ENCODE measurements at regions not wholly inside any gene's neighbourhood (a gene's known extent, or its start where the extent isn't known, plus 50 kb on each side); places are given as distances from the start of the nearest gene placed in this dataset.

- DNase-seq: no peak
These were observed 281.7 kb downstream of the HRH4 start for GRCh38 chr18:24741965-24742724.

GRCh38 chr18:24754583-24755253, 294.3 kb downstream of the HRH4 start:
- no peak for DNase-seq

GRCh38 chr18:24756385-24756784, 295.9 kb downstream of the HRH4 start:
- DNase-seq: no peak

- DNase-seq: no peak
These were observed 296.7 kb downstream of the HRH4 start for GRCh38 chr18:24757134-24757533.

GRCh38 chr18:24761765-24762164, 301.3 kb downstream of the HRH4 start:
- DNase-seq: no peak

- DNase-seq: no peak
These were observed 302.1 kb downstream of the HRH4 start for GRCh38 chr18:24762511-24762910.

GRCh38 chr18:24763765-24764513, 303.5 kb downstream of the HRH4 start:
- DNase-seq: no peak

GRCh38 chr18:24764766-24765165, 304.3 kb downstream of the HRH4 start:
- no peak for DNase-seq

- no peak for DNase-seq
These were observed 305.9 kb downstream of the HRH4 start for GRCh38 chr18:24766376-24766775.

GRCh38 chr18:24770311-24771024, 310.0 kb downstream of the HRH4 start:
- no peak for DNase-seq

GRCh38 chr18:24771300-24771699, 310.9 kb downstream of the HRH4 start:
- DNase-seq: no peak

- no peak for DNase-seq
These were observed 312.7 kb downstream of the HRH4 start for GRCh38 chr18:24773101-24773500.

- DNase-seq: no peak
These were observed 315.6 kb downstream of the HRH4 start for GRCh38 chr18:24776019-24776418.

- no peak for DNase-seq
These were observed 318.5 kb downstream of the HRH4 start for GRCh38 chr18:24778810-24779418.

GRCh38 chr18:24782566-24782965, 322.1 kb downstream of the HRH4 start:
- no peak for DNase-seq

- no peak for DNase-seq
These were observed 324.6 kb downstream of the HRH4 start for GRCh38 chr18:24785019-24785418.

- no peak for DNase-seq
These were observed 325.6 kb downstream of the HRH4 start for GRCh38 chr18:24786027-24786426.

- DNase-seq: no peak
These were observed 329.9 kb downstream of the HRH4 start for GRCh38 chr18:24790347-24790746.

GRCh38 chr18:24791751-24792545, 331.5 kb downstream of the HRH4 start:
- no peak for DNase-seq

- no peak for DNase-seq
These were observed 333.3 kb downstream of the HRH4 start for GRCh38 chr18:24793742-24794141.

- DNase-seq: no peak
These were observed 334.7 kb downstream of the HRH4 start for GRCh38 chr18:24795129-24795528.

GRCh38 chr18:24797981-24798380, 337.5 kb downstream of the HRH4 start:
- no peak for DNase-seq

All from DMS53 (cell line).